Nephron progenitor cell (in vitro differentiated cells): ENCODE measurements at regions not wholly inside any gene's neighbourhood (a gene's known extent, or its start where the extent isn't known, plus 50 kb on each side); places are given as distances from the start of the nearest gene placed in this dataset.

Experiments
- DNase-seq: peaks from one replicate; pipeline ENCODE4 v3.0.0; 2021
- H3K27ac Mint-ChIP-seq: 2 replicates; pipeline ENCODE4 v1.8.0; 2021; ENCODE audit warnings: mild to moderate bottlenecking, moderate library complexity, mixed read lengths
- H3K27me3 Mint-ChIP-seq: 2 replicates; pipeline ENCODE4 v1.8.0; 2021; ENCODE audit warnings: mild to moderate bottlenecking, low read depth, mixed read lengths; ENCODE audit not compliant: poor library complexity
- H3K36me3 Mint-ChIP-seq: 2 replicates; pipeline ENCODE4 v1.8.0; 2021; ENCODE audit warnings: low read depth, mixed read lengths
- H3K4me1 Mint-ChIP-seq: 2 replicates; pipeline ENCODE4 v1.8.0; 2021; ENCODE audit warnings: mixed read lengths
- H3K4me3 Mint-ChIP-seq: 2 replicates; pipeline ENCODE4 v1.8.0; 2021; ENCODE audit warnings: mild to moderate bottlenecking, moderate library complexity, mixed read lengths
- H3K9me3 Mint-ChIP-seq: 2 replicates; pipeline ENCODE4 v1.8.0; 2021; ENCODE audit warnings: mild to moderate bottlenecking, moderate library complexity, mixed read lengths
- CTCF ChIP-seq: fragments of 200-600 bp; sonication (generic); IDR thresholded peaks from 2 replicates; pipeline ENCODE4 v1.5.0; 2021; ENCODE audit warnings: antibody characterized with exemption

DNA sequence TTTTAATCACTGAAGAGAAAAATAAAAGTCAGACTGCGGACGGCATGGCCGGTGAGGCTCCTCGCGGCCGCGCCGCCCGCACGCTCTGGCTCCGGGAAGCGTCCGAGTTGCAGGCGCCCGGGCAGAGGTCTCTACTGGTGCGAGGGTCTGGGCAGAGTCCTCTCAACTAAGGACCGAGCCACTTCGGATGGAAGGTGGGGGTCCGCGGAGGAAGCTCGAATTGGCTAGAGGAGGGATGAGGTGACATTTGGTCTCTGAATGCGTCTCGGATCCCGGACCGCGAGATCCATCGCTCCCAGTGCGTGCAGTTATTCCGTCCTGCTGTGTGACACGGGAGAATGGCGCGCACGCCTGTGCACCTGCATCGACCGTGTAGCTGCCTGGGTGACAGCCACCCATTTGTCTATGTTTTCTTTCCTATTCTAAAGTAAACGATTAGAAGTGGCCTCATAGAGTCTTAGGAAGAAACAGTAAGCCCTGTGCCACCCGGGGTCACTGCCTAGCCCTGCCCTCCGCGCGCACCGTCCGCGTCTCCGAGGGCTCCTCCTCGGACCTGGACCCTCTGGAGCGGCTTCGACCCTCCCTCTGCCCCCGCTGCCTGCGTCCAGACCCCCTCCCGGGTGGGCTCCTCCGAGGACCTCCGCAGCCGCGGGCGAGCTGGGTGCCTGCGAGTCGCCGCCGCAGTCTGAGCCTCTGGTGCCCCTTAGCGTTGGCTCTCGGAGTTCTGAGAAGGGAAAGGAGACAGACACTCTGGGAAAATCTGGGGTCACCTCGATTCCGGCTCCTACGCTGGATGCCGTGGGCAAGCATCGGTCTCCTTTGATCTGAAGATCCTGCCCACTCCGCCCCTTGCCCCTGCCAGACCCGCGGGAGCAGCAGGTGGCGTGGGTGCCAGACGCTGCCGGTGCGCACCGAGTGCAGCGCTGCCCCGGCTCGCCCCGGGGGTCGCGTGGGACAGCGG lies 347.4 kb downstream of the LIG4 start:
- Mint-ChIP-seq H3K9me3 (no peaks in the 10 kb centered on the region), H3K4me1 (peaks cover 20% of the 10 kb centered on the region), H3K4me3 (peak overlapping the region; percentile 85), H3K27me3 (peaks cover 87% of the 10 kb centered on the region), H3K27ac (no peak overlapping the region), H3K36me3 (no peaks in the 10 kb centered on the region)
- peak; percentile 48 for TF ChIP-seq CTCF
- peak; percentile 70 for DNase-seq

- Mint-ChIP-seq H3K4me3 (peak overlapping the region; percentile 85), H3K4me1 (peaks cover 20% of the 10 kb centered on the region), H3K27ac (no peak overlapping the region), H3K9me3 (no peaks in the 10 kb centered on the region), H3K36me3 (no peaks in the 10 kb centered on the region), H3K27me3 (peaks cover 83% of the 10 kb centered on the region)
- DNase-seq = peak; percentile 64
- TF ChIP-seq CTCF = no peak
These were observed 348.3 kb downstream of the LIG4 start for GRCh38 chr13:107866941-107867623.

- Mint-ChIP-seq H3K4me3 (peak overlapping the region; percentile 85), H3K4me1 (peaks cover 20% of the 10 kb centered on the region), H3K36me3 (no peaks in the 10 kb centered on the region), H3K9me3 (no peaks in the 10 kb centered on the region), H3K27me3 (peaks cover 75% of the 10 kb centered on the region), H3K27ac (no peak overlapping the region)
- peak; percentile 60 for DNase-seq
- TF ChIP-seq CTCF = no peak
These were observed 349.1 kb downstream of the LIG4 start for GRCh38 chr13:107866032-107866940.

GRCh38 chr13:107865643-107866031 lies 349.7 kb downstream of the LIG4 start:
- Mint-ChIP-seq H3K9me3 (no peaks in the 10 kb centered on the region), H3K4me1 (peaks cover 20% of the 10 kb centered on the region), H3K27me3 (peaks cover 69% of the 10 kb centered on the region), H3K36me3 (no peaks in the 10 kb centered on the region), H3K27ac (no peak overlapping the region), H3K4me3 (peak overlapping the region; percentile 85)
- no peak for TF ChIP-seq CTCF
- no peak for DNase-seq

- no peak for TF ChIP-seq CTCF
- DNase-seq = no peak
- peaks cover 65% of the 10 kb centered on the region for H3K27me3 Mint-ChIP-seq
- peaks cover 20% of the 10 kb centered on the region for H3K4me1 Mint-ChIP-seq
- no peaks in the 10 kb centered on the region for H3K9me3 Mint-ChIP-seq
- no peak overlapping the region for H3K27ac Mint-ChIP-seq
- H3K4me3 Mint-ChIP-seq = peak overlapping the region; percentile 85
- no peaks in the 10 kb centered on the region for H3K36me3 Mint-ChIP-seq
These were observed 350.1 kb downstream of the LIG4 start for GRCh38 chr13:107865318-107865575.
